BJ (cell line): ENCODE measurements at regions not wholly inside any gene's neighbourhood (a gene's known extent, or its start where the extent isn't known, plus 50 kb on each side); places are given as distances from the start of the nearest gene placed in this dataset.

ENCODE experiments used
- CTCF ChIA-PET: fragments of 350-600 bp; formaldehyde crosslinking; extraction: SDS; loops from one replicate; lab custom pipeline; 2021; ENCODE audit warnings: antibody characterized with exemption, inconsistent platforms; lab: Yijun Ruan, JAX
- POLR2A ChIA-PET: fragments of 300-600 bp; sonication (Branson Sonifier 250); formaldehyde crosslinking; extraction: SDS; loops from one replicate; lab custom pipeline; 2021; ENCODE audit warnings: antibody characterized with exemption; lab: Charles Lee
- DNase-seq: peaks from one replicate; pipeline ENCODE4 v3.0.0-alpha.2; 2011; ENCODE audit warnings: low read depth
- H3K27me3 ChIP-seq: 2 replicates; pipeline ENCODE4 v1.6.0; 2011; ENCODE audit warnings: low read length; ENCODE audit not compliant: control insufficient read depth, insufficient read depth
- H3K36me3 ChIP-seq: 2 replicates; pipeline ENCODE4 v1.5.1; 2011; ENCODE audit warnings: low read length; ENCODE audit not compliant: control insufficient read depth, insufficient read depth
- H3K4me3 ChIP-seq: 2 replicates; pipeline ENCODE4 v1.5.1; 2011; ENCODE audit warnings: low read depth, mild to moderate bottlenecking, control low read depth, low read length
- TF ChIP-seq, protein P1 (sequence below): IDR thresholded peaks from 2 replicates; pipeline ENCODE4 v1.5.1; 2011; ENCODE audit warnings: low read depth, mild to moderate bottlenecking, control low read depth, inconsistent platforms, low read length, moderate library complexity; ENCODE audit not compliant: insufficient read depth

DNA sequence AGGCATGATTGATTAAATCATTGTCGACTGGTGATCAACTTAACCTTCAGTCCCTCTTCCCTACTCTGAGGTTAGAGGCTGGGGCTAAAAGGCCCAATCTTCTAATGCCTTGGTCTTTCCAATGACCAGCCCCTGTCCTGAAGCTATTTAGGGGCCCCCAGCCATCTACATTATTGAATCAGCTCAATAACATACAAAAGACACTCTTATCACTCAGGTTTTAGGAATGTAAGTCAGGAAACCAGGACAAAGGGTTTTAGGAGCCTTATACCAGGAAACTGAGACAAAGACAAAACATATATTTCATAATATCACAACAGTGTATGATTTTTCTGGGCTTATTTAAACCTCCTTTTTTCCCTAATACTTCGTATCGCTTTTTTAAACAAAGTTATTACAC lies 198.6 kb downstream of the RNF152 start:
- no peak for DNase-seq
- Histone ChIP-seq H3K36me3 (no peaks in the 10 kb centered on the region), H3K27me3 (no peaks in the 10 kb centered on the region), H3K4me3 (no peak overlapping the region)
- TF ChIP-seq, protein P1, sequence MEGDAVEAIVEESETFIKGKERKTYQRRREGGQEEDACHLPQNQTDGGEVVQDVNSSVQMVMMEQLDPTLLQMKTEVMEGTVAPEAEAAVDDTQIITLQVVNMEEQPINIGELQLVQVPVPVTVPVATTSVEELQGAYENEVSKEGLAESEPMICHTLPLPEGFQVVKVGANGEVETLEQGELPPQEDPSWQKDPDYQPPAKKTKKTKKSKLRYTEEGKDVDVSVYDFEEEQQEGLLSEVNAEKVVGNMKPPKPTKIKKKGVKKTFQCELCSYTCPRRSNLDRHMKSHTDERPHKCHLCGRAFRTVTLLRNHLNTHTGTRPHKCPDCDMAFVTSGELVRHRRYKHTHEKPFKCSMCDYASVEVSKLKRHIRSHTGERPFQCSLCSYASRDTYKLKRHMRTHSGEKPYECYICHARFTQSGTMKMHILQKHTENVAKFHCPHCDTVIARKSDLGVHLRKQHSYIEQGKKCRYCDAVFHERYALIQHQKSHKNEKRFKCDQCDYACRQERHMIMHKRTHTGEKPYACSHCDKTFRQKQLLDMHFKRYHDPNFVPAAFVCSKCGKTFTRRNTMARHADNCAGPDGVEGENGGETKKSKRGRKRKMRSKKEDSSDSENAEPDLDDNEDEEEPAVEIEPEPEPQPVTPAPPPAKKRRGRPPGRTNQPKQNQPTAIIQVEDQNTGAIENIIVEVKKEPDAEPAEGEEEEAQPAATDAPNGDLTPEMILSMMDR, result no peak
- POLR2A ChIA-PET, result no interaction called here
- CTCF ChIA-PET, result no interaction called here

DNA sequence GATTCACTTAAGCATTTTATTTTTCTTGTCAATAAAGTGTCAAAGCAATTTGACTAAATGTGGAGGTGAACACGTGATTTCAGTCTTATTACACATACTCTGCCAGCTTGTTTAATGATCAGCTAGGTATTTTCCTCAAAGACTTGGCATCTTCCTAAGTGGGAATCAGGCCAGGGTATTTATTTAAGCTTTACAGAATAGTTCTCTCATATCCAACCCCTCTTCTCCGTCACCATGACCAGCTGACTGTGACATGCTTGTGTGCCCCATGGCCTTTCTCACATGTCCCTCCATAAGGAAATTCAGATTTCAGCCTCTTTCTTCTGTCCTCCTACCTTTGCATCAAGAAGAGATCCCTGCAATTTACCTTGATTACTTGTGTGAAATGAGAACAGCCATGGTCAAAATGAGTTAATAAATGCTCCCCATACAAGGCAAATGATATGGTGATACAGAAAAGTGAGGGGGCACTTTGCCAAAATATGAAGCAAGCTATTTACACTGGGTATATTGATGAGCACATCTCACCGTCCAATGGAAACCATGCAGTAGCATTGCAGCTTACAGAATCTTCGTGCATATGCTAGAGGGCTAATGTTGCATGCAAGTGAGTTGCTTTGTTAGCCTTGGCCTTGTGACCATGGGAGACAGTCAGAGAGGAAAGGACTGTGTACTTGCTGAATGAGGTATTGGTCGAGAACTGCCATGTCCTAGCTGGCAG lies 202.2 kb downstream of the RNF152 start:
- ChIA-PET CTCF (no interaction called here), POLR2A (interaction anchor here (0.5 kb wide), 1 partner anchor 18 kb away, joined by 3 read pairs; no protein-coding TSS in a partner anchor)
- Histone ChIP-seq H3K4me3 (no peak overlapping the region), H3K36me3 (no peaks in the 10 kb centered on the region), H3K27me3 (no peaks in the 10 kb centered on the region)
- no peak for DNase-seq
- TF ChIP-seq, protein P1, result no peak

DNA sequence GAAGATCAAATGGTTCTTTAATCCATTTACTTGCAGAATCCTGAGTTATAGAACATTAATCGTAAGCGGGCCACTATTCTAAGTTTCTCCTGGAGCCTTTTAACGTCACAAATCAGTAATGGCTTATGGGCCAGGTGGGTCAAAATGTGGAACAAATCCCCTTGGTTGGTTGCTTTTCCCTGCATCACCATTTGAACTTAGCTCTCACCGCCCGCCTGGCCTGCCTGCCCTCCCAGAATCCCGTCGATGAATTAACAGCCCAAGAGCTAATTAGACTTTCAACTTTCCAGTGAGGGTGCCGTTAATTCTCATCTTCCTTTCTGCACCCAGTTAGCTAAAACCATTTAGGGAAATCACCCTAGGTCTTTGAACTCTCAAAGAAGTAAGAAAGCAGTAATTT lies 205.5 kb downstream of the RNF152 start:
- CTCF ChIA-PET, result interaction anchor here (1.2 kb wide), 1 partner anchor 10 kb away, joined by 3 read pairs; no protein-coding TSS in a partner anchor
- POLR2A ChIA-PET, result no interaction called here
- TF ChIP-seq, protein P1, result no peak
- no peak for DNase-seq
- Histone ChIP-seq H3K4me3 (no peak overlapping the region), H3K36me3 (no peaks in the 10 kb centered on the region), H3K27me3 (no peaks in the 10 kb centered on the region; the same call in 1 of the 2 replicates)

DNA sequence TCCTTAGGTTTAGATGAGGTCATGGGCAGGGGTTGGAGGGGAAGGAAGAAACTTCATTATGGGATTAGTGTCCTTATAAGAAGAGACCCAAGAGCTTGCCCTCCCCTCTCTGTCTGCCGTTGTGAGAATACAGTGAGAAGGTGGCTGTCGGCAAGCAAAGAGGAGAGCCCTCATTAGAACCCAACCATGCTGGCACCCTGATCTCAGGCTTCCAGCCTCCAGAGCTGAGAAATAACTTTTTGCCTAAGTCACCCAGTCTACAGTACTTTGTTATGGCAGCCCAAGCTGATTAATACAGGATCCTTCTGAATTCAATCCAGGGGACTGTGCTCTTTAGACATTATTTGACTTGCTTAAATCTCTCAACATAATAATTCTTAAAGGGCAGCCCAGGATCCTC lies 209.0 kb downstream of the RNF152 start:
- Histone ChIP-seq H3K27me3 (no peaks in the 10 kb centered on the region; the same call in 1 of the 2 replicates), H3K4me3 (no peak overlapping the region), H3K36me3 (no peaks in the 10 kb centered on the region)
- POLR2A ChIA-PET, result no interaction called here
- CTCF ChIA-PET, result no interaction called here
- TF ChIP-seq, protein P1, result no peak
- no peak for DNase-seq

DNA sequence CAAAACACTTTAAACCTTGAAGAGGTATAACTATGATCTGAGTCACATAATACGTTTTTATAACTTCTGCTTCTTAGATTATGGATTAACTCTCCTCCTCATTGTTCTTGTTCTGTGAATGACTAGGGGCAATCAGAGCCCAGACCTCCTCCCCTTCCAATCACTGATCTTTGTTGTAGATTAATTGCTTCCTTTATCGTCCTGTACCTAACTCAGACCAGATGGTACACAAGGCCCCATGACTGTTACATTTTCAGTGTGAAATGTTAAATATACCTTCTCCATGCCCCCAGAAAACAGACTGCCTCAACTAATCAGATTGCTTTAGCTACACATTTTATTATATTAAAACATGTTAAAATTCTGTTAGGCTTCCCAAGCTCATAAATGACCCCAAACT lies 211.7 kb downstream of the RNF152 start:
- TF ChIP-seq, protein P1, result no peak
- H3K4me3 ChIP-seq, result no peak overlapping the region
- no peaks in the 10 kb centered on the region for H3K36me3 ChIP-seq
- CTCF ChIA-PET, result no interaction called here
- H3K27me3 ChIP-seq, result no peaks in the 10 kb centered on the region; the same call in 1 of the 2 replicates
- no peak for DNase-seq
- POLR2A ChIA-PET, result no interaction called here
